ENCODE measurements at regions not wholly inside any gene's neighbourhood (a gene's known extent, or its start where the extent isn't known, plus 50 kb on each side); places are given as distances from the start of the nearest gene placed in this dataset.

DNA sequence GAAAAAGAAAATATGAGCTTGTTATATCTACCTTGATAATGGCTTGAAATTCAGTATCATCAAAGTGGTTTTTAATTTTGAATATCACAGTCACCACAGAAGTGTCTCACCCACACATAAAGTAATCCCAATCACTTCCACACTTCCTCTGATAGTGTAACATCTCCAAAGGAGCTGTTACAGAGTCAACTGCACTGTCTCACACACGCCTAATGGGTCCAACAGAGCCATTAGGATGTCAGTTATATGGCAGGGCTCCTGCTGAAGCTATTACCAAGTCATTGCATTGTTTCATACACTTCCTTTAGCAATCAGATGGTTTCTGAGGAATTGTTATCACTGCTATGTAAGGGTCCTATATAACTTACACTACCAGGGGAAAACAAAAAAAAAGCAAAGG is 432.1 kb upstream of the TEX13C start:
- TF ChIP-seq, protein P1, sequence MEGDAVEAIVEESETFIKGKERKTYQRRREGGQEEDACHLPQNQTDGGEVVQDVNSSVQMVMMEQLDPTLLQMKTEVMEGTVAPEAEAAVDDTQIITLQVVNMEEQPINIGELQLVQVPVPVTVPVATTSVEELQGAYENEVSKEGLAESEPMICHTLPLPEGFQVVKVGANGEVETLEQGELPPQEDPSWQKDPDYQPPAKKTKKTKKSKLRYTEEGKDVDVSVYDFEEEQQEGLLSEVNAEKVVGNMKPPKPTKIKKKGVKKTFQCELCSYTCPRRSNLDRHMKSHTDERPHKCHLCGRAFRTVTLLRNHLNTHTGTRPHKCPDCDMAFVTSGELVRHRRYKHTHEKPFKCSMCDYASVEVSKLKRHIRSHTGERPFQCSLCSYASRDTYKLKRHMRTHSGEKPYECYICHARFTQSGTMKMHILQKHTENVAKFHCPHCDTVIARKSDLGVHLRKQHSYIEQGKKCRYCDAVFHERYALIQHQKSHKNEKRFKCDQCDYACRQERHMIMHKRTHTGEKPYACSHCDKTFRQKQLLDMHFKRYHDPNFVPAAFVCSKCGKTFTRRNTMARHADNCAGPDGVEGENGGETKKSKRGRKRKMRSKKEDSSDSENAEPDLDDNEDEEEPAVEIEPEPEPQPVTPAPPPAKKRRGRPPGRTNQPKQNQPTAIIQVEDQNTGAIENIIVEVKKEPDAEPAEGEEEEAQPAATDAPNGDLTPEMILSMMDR (IDR thresholded peaks at IDR 0.05; ENCODE audit: poor library complexity) = no peak
- no peak for TF ChIP-seq EZH2phosphoT487 (IDR thresholded peaks at IDR 0.05; ENCODE audit: low read depth, severe bottlenecking, unreplicated experiment)
